ENCODE measurements at regions not wholly inside any gene's neighbourhood (a gene's known extent, or its start where the extent isn't known, plus 50 kb on each side); places are given as distances from the start of the nearest gene placed in this dataset.

DNA sequence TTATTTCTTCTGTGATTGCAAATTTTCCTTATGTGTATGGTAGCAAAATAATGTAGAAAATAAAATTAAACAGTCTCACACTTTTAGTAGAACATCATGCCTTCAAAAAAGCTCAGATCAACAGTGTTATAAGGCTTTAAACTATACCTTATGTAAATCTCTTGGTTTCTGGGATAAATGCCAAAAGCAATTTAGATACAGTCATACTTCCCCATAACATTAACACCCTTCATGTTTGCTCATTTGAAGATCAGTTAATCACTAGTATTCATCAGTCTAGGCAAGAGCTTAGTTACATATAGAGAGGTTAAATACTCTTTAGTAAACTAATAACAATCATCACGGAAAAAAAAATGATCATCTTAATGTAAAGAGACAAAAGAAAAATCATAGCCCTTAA, 421.8 kb upstream of the ANO3 start:
- TF ChIP-seq CTCF (IDR thresholded peaks at IDR 0.05) (no peak), MXI1 (IDR thresholded peaks at IDR 0.05; ENCODE audit: low read depth, low read length) (no peak), ELF1 (IDR thresholded peaks at IDR 0.05) (no peak), RAD21 (IDR thresholded peaks at IDR 0.05; ENCODE audit: low read length) (no peak), TAF1 (IDR thresholded peaks at IDR 0.05; ENCODE audit: borderline replicate concordance, low read depth, low read length) (no peak), POLR2AphosphoS5 (IDR thresholded peaks at IDR 0.05; ENCODE audit: low read depth, low read length) (no peak), RXRA (IDR thresholded peaks at IDR 0.05; ENCODE audit: borderline replicate concordance, low read depth) (no peak), SMC3 (IDR thresholded peaks at IDR 0.05; ENCODE audit: low read depth, low read length) (no peak), EZH2phosphoT487 (IDR thresholded peaks at IDR 0.05; ENCODE audit: borderline replicate concordance, low read depth) (no peak), SIN3A (IDR thresholded peaks at IDR 0.05; ENCODE audit: borderline replicate concordance, low read depth, low read length) (no peak), FOXJ3 (CRISPR knock-in tag; IDR thresholded peaks at IDR 0.05) (no peak), ZBTB33 (IDR thresholded peaks at IDR 0.05; ENCODE audit: borderline replicate concordance, low read depth) (no peak)
- TF ChIP-seq, protein P1, sequence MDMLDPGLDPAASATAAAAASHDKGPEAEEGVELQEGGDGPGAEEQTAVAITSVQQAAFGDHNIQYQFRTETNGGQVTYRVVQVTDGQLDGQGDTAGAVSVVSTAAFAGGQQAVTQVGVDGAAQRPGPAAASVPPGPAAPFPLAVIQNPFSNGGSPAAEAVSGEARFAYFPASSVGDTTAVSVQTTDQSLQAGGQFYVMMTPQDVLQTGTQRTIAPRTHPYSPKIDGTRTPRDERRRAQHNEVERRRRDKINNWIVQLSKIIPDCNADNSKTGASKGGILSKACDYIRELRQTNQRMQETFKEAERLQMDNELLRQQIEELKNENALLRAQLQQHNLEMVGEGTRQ (IDR thresholded peaks at IDR 0.05; ENCODE audit: borderline replicate concordance, low read depth, low read length): no peak
- TF ChIP-seq, protein P2, sequence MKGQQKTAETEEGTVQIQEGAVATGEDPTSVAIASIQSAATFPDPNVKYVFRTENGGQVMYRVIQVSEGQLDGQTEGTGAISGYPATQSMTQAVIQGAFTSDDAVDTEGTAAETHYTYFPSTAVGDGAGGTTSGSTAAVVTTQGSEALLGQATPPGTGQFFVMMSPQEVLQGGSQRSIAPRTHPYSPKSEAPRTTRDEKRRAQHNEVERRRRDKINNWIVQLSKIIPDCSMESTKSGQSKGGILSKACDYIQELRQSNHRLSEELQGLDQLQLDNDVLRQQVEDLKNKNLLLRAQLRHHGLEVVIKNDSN (IDR thresholded peaks at IDR 0.05; ENCODE audit: borderline replicate concordance, low read depth): no peak

Data from SK-N-SH (cell line).